ENCODE measurements at regions not wholly inside any gene's neighbourhood (a gene's known extent, or its start where the extent isn't known, plus 50 kb on each side); places are given as distances from the start of the nearest gene placed in this dataset.
A peak's percentile ranks its signal among the peaks of the same experiment; 100 is the strongest.
"Not testable (repeated sequence)": the region's sequence is repeated elsewhere in the genome, so short reads cannot be mapped to it uniquely, and the experiment has no call there.

- Histone ChIP-seq H4K8ac (ENCODE audit: low read depth, low read length) (no peak overlapping the region), H4K91ac (ENCODE audit: low read depth, low read length, poor library complexity) (no peak overlapping the region), H2BK15ac (ENCODE audit: low read length) (no peak overlapping the region), H3K4me3 (ENCODE audit: low read length in 2 of 2) (no peak overlapping the region), H3K14ac (ENCODE audit: low read length) (no peak overlapping the region), H2AFZ (ENCODE audit: low read length) (no peak overlapping the region), H3K4me2 (ENCODE audit: insufficient read depth, low read length, poor library complexity, severe bottlenecking) (no peak overlapping the region), H3K4ac (ENCODE audit: low read length) (no peak overlapping the region), H3K9me3 (replicated peaks in 1 of 2; ENCODE audit: control insufficient read depth in 2 of 2, insufficient read depth in 1 of 2, low read depth in 1 of 2, low read length in 2 of 2) (no peaks in the 10 kb centered on the region), H2BK120ac (ENCODE audit: low read depth, low read length) (no peak overlapping the region), H3K4me1 (ENCODE audit: control insufficient read depth in 2 of 2, insufficient read depth in 1 of 2, low read depth in 1 of 2, low read length in 2 of 2) (no peaks in the 10 kb centered on the region), H3K36me3 (replicated peaks in 1 of 2; ENCODE audit: control insufficient read depth in 2 of 2, insufficient read depth in 2 of 2, low read length in 2 of 2) (no peaks in the 10 kb centered on the region), H3K9ac (ENCODE audit: low read depth, low read length, poor library complexity) (no peak overlapping the region), H2BK5ac (ENCODE audit: low read length) (no peak overlapping the region), H3K79me1 (ENCODE audit: low read depth, low read length) (no peaks in the 10 kb centered on the region), H3K18ac (ENCODE audit: low read length) (no peak overlapping the region), H3K27me3 (ENCODE audit: control insufficient read depth in 3 of 3, insufficient read depth in 3 of 3, low read depth in 1 of 3, low read length in 3 of 3) (peaks cover 0 to 2% (median 0%) of the 10 kb centered on the region in 3 experiments), H3K23ac (ENCODE audit: low read depth, low read length, poor library complexity) (no peak overlapping the region), H2AK5ac (ENCODE audit: low read depth, low read length) (no peak overlapping the region), H3K27ac (replicated peaks; ENCODE audit: low read length) (no peak overlapping the region), H2BK12ac (ENCODE audit: low read length) (no peak overlapping the region)
- DNase-seq (ENCODE audit: low spot score), result no peak
- no CpG with 5 or more reads among the region's 3 CpGs for WGBS, 2 donors (ENCODE audit: extremely low coverage in 2 of 2, insufficient read length in 2 of 2, insufficient replicate concordance in 1 of 2)
Measured at GRCh38 chr5:118518720-118519119, 469.6 kb downstream of the DTWD2 start.

DNA sequence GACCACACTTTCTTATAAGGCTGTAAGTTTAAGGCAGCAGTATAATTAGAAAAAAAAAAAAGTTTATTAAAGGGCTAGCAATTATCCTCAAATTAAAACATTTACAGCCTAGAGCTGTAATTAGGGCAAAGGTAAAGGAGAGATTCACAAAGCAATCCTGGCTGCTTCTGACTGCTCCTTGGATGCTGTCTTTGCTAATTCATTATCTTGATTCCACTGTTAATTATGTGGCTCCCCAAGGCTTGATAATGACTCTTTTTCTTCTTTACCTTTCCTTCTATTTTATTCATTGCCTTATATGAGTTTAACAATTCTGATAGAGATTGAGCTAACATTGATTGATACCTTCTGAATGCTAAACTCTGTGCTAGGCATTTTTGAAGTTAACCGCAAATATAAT is 476.5 kb downstream of the DTWD2 start:
- no peak for DNase-seq (ENCODE audit: low spot score)
- H3K9me3 ChIP-seq (replicated peaks in 1 of 2; ENCODE audit: control insufficient read depth in 2 of 2, insufficient read depth in 1 of 2, low read depth in 1 of 2, low read length in 2 of 2), result no peaks in the 10 kb centered on the region
- H2BK120ac ChIP-seq (ENCODE audit: low read depth, low read length), result no peak overlapping the region
- no peaks in the 10 kb centered on the region for H3K36me3 ChIP-seq (replicated peaks in 1 of 2; ENCODE audit: control insufficient read depth in 2 of 2, insufficient read depth in 2 of 2, low read length in 2 of 2)
- H3K4me1 ChIP-seq (ENCODE audit: control insufficient read depth in 2 of 2, insufficient read depth in 1 of 2, low read depth in 1 of 2, low read length in 2 of 2), result no peaks in the 10 kb centered on the region
- no peaks in the 10 kb centered on the region for H3K79me1 ChIP-seq (ENCODE audit: low read depth, low read length)
- H4K91ac ChIP-seq (ENCODE audit: low read depth, low read length, poor library complexity), result no peak overlapping the region
- no peak overlapping the region for H3K27ac ChIP-seq (replicated peaks; ENCODE audit: low read length)
- H3K4ac ChIP-seq (ENCODE audit: low read length), result no peak overlapping the region
- H2BK12ac ChIP-seq (ENCODE audit: low read length), result no peak overlapping the region
- no peaks in the 10 kb centered on the region for H3K27me3 ChIP-seq (ENCODE audit: control insufficient read depth in 3 of 3, insufficient read depth in 3 of 3, low read depth in 1 of 3, low read length in 3 of 3)
- no peak overlapping the region for H4K8ac ChIP-seq (ENCODE audit: low read depth, low read length)
- H3K23ac ChIP-seq (ENCODE audit: low read depth, low read length, poor library complexity), result no peak overlapping the region
- no peak overlapping the region for H2AK5ac ChIP-seq (ENCODE audit: low read depth, low read length)
- no peak overlapping the region for H3K18ac ChIP-seq (ENCODE audit: low read length)
- H2BK5ac ChIP-seq (ENCODE audit: low read length), result no peak overlapping the region
- H3K4me2 ChIP-seq (ENCODE audit: insufficient read depth, low read length, poor library complexity, severe bottlenecking), result no peak overlapping the region
- H2BK15ac ChIP-seq (ENCODE audit: low read length), result no peak overlapping the region
- H3K9ac ChIP-seq (ENCODE audit: low read depth, low read length, poor library complexity), result no peak overlapping the region
- no peak overlapping the region for H3K14ac ChIP-seq (ENCODE audit: low read length)
- no CpG with 5 or more reads among the region's 1 CpG for WGBS, 2 donors (ENCODE audit: extremely low coverage in 2 of 2, insufficient read length in 2 of 2, insufficient replicate concordance in 1 of 2)
- H2AFZ ChIP-seq (ENCODE audit: low read length), result no peak overlapping the region
- H3K4me3 ChIP-seq (ENCODE audit: low read length in 2 of 2), result no peak overlapping the region

- Histone ChIP-seq H3K23ac (ENCODE audit: low read depth, low read length, poor library complexity) (no peak overlapping the region), H3K4ac (ENCODE audit: low read length) (no peak overlapping the region), H3K9ac (ENCODE audit: low read depth, low read length, poor library complexity) (no peak overlapping the region), H3K36me3 (replicated peaks in 1 of 2; ENCODE audit: control insufficient read depth in 2 of 2, insufficient read depth in 2 of 2, low read length in 2 of 2) (no peaks in the 10 kb centered on the region), H3K4me2 (ENCODE audit: insufficient read depth, low read length, poor library complexity, severe bottlenecking) (no peak overlapping the region), H4K91ac (ENCODE audit: low read depth, low read length, poor library complexity) (no peak overlapping the region), H3K27ac (replicated peaks; ENCODE audit: low read length) (no peak overlapping the region), H4K8ac (ENCODE audit: low read depth, low read length) (peak overlapping the region; percentile 43), H2BK15ac (ENCODE audit: low read length) (peak overlapping the region; percentile 49), H2BK120ac (ENCODE audit: low read depth, low read length) (no peak overlapping the region), H2BK12ac (ENCODE audit: low read length) (no peak overlapping the region), H3K9me3 (replicated peaks in 1 of 2; ENCODE audit: control insufficient read depth in 2 of 2, insufficient read depth in 1 of 2, low read depth in 1 of 2, low read length in 2 of 2) (no peaks in the 10 kb centered on the region), H3K79me1 (ENCODE audit: low read depth, low read length) (no peaks in the 10 kb centered on the region), H3K4me3 (ENCODE audit: low read length in 2 of 2) (no peak overlapping the region), H2AFZ (ENCODE audit: low read length) (no peak overlapping the region), H2AK5ac (ENCODE audit: low read depth, low read length) (no peak overlapping the region), H3K14ac (ENCODE audit: low read length) (no peak overlapping the region), H3K4me1 (ENCODE audit: control insufficient read depth in 2 of 2, insufficient read depth in 1 of 2, low read depth in 1 of 2, low read length in 2 of 2) (no peaks in the 10 kb centered on the region), H3K27me3 (ENCODE audit: control insufficient read depth in 3 of 3, insufficient read depth in 3 of 3, low read depth in 1 of 3, low read length in 3 of 3) (no peaks in the 10 kb centered on the region), H3K18ac (ENCODE audit: low read length) (no peak overlapping the region), H2BK5ac (ENCODE audit: low read length) (no peak overlapping the region)
- no peak for DNase-seq (ENCODE audit: low spot score)
- WGBS, 2 donors (ENCODE audit: extremely low coverage in 2 of 2, insufficient read length in 2 of 2, insufficient replicate concordance in 1 of 2), result no CpG with 5 or more reads among the region's 4 CpGs
Measured at GRCh38 chr5:118506217-118506852, 482.0 kb downstream of the DTWD2 start.

GRCh38 chr5:118502232-118502631 is 486.1 kb downstream of the DTWD2 start:
- not testable (repeated sequence) for DNase-seq (ENCODE audit: low spot score); H2BK5ac ChIP-seq (ENCODE audit: low read length); H3K14ac ChIP-seq (ENCODE audit: low read length)

More at GRCh38 chr5:118502232-118502631, 486.1 kb downstream of the DTWD2 start:
- not testable (repeated sequence) for H4K91ac ChIP-seq (ENCODE audit: low read depth, low read length, poor library complexity); H2BK12ac ChIP-seq (ENCODE audit: low read length); H2AK5ac ChIP-seq (ENCODE audit: low read depth, low read length); H3K9me3 ChIP-seq (replicated peaks in 1 of 2; ENCODE audit: control insufficient read depth in 2 of 2, insufficient read depth in 1 of 2, low read depth in 1 of 2, low read length in 2 of 2); H3K4me1 ChIP-seq (ENCODE audit: control insufficient read depth in 2 of 2, insufficient read depth in 1 of 2, low read depth in 1 of 2, low read length in 2 of 2); H2BK15ac ChIP-seq (ENCODE audit: low read length); H3K18ac ChIP-seq (ENCODE audit: low read length); H2AFZ ChIP-seq (ENCODE audit: low read length); H3K4me2 ChIP-seq (ENCODE audit: insufficient read depth, low read length, poor library complexity, severe bottlenecking); H3K36me3 ChIP-seq (replicated peaks in 1 of 2; ENCODE audit: control insufficient read depth in 2 of 2, insufficient read depth in 2 of 2, low read length in 2 of 2); H4K8ac ChIP-seq (ENCODE audit: low read depth, low read length); H3K4me3 ChIP-seq (ENCODE audit: low read length in 2 of 2); H2BK120ac ChIP-seq (ENCODE audit: low read depth, low read length); H3K79me1 ChIP-seq (ENCODE audit: low read depth, low read length); H3K27ac ChIP-seq (replicated peaks; ENCODE audit: low read length); H3K4ac ChIP-seq (ENCODE audit: low read length); H3K9ac ChIP-seq (ENCODE audit: low read depth, low read length, poor library complexity); H3K27me3 ChIP-seq (ENCODE audit: control insufficient read depth in 3 of 3, insufficient read depth in 3 of 3, low read depth in 1 of 3, low read length in 3 of 3); H3K23ac ChIP-seq (ENCODE audit: low read depth, low read length, poor library complexity)
- WGBS, 2 donors (ENCODE audit: extremely low coverage in 2 of 2, insufficient read length in 2 of 2, insufficient replicate concordance in 1 of 2), result no CpG with 5 or more reads among the region's 9 CpGs

Data from neuronal stem cell (in vitro differentiated cells).